GM21529 (cell line): ENCODE measurements at regions not wholly inside any gene's neighbourhood (a gene's known extent, or its start where the extent isn't known, plus 50 kb on each side); places are given as distances from the start of the nearest gene placed in this dataset.
"Not testable (repeated sequence)": the region's sequence is repeated elsewhere in the genome, so short reads cannot be mapped to it uniquely, and the experiment has no call there.

Experiments used
- ATAC-seq: cut with Tn5 transposase; IDR thresholded peaks from one replicate; pipeline ENCODE4 v1.9.1; 2021; ENCODE audit not compliant: unreplicated experiment

- no peak for ATAC-seq
Measured at GRCh38 chr7:15143936-15144335, 241.4 kb upstream of the DGKB start.

DNA sequence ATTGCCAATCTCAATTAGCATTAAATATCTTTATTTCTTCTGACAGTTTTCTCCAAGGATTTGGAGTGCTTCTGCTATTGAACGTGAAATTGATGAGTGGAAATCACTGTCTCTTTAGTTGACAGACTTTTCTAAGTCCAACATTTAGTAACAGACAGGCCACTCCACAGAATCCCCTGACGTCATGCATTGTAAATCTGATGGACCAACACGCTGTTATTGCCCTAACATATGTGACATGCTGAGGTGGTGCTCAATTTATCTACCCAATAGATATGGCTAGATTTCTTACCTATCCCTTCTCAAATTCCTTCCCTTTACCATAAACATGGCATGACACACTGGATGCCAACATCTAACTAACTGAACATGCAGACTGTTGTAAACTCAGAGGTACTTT is 240.6 kb upstream of the DGKB start:
- no peak for ATAC-seq

GRCh38 chr7:15140431-15140830 is 237.9 kb upstream of the DGKB start:
- ATAC-seq, result no peak

DNA sequence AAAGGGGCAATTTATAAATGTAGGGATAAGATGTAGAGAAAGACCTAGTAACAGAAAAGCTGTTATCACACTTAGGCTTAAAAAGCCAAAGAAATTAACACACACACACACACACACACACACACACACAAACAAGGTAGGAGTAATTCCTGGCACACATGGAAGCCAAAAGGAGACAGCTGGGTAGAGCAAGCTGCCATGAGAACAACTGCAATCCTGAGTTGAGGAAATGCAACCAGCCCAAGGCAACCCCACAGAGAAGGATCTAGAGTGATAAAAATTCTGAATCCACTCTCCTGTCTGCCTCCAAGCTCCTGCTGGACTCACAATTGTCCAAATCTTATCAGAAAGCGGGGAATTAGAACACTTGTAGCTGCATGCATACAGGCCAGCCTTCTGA is 229.1 kb upstream of the DGKB start:
- no peak for ATAC-seq

DNA sequence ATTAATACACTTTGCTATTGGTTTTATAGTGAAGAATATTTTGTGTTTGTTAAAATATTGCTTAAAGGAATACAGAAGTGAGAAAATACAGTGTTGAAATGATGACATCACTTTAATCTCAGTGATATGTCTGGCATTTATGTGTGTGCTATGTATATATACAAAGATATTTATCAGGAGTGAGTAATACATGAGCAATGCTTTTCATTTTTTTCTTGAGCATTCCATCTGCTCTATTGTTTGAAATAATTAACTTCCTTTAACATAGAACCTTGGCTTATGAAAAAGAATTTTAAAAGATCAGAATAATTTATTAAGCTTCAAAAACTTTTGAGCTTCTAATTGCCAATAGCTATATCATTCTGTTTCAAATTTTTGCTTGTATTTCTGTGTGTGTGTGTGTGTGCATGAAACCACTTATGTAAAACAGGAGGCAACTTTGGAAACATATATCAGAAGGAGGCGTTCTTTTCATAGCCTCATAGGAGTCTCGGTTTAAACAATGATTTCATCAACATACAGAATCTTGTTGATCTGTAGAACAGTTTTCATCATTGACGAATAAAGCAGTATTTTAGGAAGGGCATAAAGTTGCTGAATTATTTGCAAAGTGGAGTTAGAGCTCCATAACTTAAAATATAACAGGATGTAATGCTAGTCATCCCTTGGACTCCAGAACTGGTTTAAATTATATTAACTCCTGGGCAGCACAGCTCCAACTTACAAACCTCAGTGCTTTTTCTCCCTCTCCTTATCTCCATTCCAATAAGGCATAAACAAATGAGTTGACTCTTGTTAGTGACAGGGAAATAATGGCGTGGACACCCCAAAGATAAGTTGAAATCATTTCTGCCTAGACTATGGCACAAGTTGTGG is 228.4 kb upstream of the DGKB start:
- ATAC-seq, result no peak

GRCh38 chr7:15128716-15129115 is 226.2 kb upstream of the DGKB start:
- no peak for ATAC-seq

DNA sequence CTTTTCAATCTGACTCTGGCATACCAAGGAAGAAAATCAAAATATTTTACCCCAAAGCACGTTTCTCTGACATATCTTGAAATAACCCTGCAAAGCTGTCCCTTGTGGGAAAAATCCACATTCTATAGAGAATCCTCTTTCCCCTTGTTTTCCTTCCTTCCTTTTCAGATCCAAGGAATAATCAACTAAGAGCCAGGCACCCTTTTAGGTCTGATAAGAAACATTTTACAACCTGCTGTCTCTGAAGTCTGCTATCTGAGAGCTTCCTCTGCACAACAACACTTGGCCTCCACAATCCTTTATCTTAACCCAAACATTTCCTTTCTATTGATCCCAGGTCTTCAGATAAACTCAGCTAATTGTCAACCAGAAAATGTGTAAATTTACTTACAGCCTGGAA is 224.1 kb upstream of the DGKB start:
- ATAC-seq, result not testable (repeated sequence)

GRCh38 chr7:15123901-15124300 is 221.3 kb upstream of the DGKB start:
- ATAC-seq, result no peak

DNA sequence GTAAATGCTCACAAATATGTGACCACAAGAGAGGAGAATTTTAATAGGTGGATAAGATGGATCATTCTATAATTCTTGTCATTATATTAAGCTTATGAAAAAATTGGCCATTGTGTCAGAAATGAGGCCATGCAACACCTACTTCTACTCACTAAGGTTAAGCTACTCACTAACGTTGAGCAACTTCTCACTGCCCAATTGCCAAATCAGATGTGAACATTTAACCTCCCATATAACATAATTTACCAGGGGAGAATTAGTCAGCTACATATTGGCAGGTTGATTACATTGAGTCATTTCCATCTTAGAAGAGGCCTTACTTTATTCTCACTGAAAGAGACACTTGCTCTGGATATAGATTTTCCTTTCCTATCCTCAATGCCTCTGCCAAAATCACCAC is 211.2 kb upstream of the DGKB start:
- ATAC-seq, result no peak

DNA sequence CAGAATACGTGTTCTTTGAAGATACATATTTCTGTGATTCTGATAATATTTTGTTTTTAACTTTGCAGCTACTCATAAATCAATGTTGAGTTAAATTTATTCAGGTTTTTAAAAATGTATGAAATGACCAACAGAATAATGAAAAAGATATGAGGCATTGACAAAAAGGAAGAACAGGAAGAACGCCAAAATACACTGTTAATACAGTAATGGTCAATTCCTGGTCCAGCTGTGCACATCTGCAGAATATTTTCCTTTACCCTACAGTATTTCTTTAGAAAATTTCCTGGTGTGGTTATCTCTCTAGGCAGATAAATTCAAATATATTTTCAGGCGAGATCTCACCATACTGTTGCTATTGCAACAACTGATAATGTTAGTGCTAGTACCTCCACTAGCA is 203.2 kb upstream of the DGKB start:
- no peak for ATAC-seq

GRCh38 chr7:15104411-15105092 is 202.0 kb upstream of the DGKB start:
- no peak for ATAC-seq

GRCh38 chr7:15099074-15099473 is 196.5 kb upstream of the DGKB start:
- ATAC-seq, result no peak

- ATAC-seq, result no peak
Measured at GRCh38 chr7:15096853-15097252, 194.3 kb upstream of the DGKB start.

DNA sequence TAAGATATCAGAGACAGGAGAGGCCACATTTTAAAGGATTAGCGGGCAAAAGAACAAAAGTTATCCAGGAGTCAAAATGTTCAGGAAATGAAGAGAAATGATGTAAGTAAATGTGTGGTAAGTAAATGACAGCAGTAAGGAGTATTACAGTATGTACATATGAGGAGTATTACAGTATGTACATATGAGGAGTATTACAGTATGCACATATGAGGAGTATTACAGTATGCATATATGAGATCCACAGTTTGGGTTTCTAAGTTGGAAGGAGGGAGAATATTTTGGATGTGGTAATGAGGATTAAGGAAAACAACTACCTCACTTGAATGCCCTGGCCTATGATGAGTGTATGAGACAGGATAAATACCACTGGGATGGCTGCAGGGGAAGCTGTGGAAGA is 192.4 kb upstream of the DGKB start:
- ATAC-seq, result no peak

- no peak for ATAC-seq
Measured at GRCh38 chr7:15087771-15088170, 185.2 kb upstream of the DGKB start.

DNA sequence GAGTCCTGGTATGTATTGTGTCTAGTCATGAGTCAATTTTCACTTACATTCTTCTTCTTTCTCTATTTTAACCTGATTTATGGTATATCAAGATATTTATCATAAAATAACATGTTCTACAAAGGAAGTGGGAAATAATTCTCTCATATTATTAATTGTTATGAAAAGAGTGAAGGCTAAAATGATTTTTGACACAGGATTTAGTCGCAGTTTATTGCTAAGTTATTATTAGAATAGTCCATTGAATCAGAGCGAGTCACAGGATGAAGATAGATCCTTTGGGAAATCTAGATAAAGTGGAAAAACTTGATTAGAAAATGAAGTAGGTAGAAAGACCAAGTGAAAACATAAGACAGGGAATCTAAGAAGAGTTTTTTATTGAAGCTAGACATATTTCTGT is 184.3 kb upstream of the DGKB start:
- ATAC-seq, result no peak

- no peak for ATAC-seq
Measured at GRCh38 chr7:15086131-15086611, 183.6 kb upstream of the DGKB start.

- no peak for ATAC-seq
Measured at GRCh38 chr7:15085366-15085765, 182.8 kb upstream of the DGKB start.

DNA sequence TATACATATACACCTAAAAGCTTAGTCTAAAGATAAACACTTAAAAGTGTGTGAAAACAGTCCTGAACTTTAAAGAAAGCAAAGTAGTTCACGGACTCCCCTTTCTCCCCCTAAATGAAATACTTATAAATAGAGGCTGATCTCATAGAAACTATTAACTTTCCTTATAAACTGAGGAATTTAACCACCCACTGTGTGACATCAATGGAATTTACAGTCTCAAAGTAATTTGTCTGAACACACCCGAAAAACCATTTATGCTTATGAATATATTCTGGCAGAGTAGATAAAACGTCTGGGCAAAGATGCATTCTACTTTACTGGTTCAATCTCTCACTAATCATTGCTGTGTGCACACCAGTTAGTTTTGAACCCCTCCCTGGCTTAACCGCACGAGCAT is 181.8 kb upstream of the DGKB start:
- ATAC-seq, result no peak

- ATAC-seq, result no peak
Measured at GRCh38 chr7:15081891-15082290, 179.3 kb upstream of the DGKB start.

GRCh38 chr7:15073301-15073700 is 170.8 kb upstream of the DGKB start:
- no peak for ATAC-seq

- ATAC-seq, result no peak
Measured at GRCh38 chr7:15068324-15068723, 165.8 kb upstream of the DGKB start.
